Peyer's patch (tissue), 4 donors: ENCODE measurements at regions not wholly inside any gene's neighbourhood (a gene's known extent, or its start where the extent isn't known, plus 50 kb on each side); places are given as distances from the start of the nearest gene placed in this dataset.

Experiments used
- POLR2A ChIP-seq, 2 donors: fragments of 450-650 bp; IDR thresholded peaks; one replicate each; pipeline ENCODE4 v1.5.1; 2017; ENCODE audit warnings: antibody characterized with exemption in 2 of 2, mild to moderate bottlenecking in 2 of 2, moderate library complexity in 2 of 2
- TF ChIP-seq, protein P1 (sequence below), 6 experiments: fragments of 450-650 bp in 4 of 6; fragments of 200-600 bp in 2 of 6; sonication (generic) in 1 of 6; IDR thresholded peaks; one replicate each; pipeline ENCODE4 v1.5.1; 2017 to 2019; ENCODE audit warnings: antibody characterized with exemption in 6 of 6, mild to moderate bottlenecking in 3 of 6, moderate library complexity in 1 of 6

DNA sequence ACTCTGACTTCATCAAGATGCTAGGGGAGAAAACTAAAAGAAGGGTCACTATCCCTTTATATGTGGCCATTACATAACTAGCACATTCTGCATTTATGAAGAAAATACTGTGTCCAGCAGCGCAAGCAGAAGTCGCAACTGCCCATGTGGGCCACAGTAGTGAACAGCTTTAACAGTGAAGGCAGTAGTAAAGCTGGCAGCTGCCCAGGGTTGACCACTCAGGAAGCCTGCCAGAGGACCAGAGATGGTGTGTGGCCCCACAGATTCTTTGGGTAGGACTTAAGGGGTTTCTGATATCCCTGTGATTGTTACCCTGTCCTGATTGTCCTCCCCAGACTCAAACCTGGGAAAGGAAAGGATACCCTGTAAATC lies 88.3 kb upstream of the NT5E start:
- TF ChIP-seq, protein P1, sequence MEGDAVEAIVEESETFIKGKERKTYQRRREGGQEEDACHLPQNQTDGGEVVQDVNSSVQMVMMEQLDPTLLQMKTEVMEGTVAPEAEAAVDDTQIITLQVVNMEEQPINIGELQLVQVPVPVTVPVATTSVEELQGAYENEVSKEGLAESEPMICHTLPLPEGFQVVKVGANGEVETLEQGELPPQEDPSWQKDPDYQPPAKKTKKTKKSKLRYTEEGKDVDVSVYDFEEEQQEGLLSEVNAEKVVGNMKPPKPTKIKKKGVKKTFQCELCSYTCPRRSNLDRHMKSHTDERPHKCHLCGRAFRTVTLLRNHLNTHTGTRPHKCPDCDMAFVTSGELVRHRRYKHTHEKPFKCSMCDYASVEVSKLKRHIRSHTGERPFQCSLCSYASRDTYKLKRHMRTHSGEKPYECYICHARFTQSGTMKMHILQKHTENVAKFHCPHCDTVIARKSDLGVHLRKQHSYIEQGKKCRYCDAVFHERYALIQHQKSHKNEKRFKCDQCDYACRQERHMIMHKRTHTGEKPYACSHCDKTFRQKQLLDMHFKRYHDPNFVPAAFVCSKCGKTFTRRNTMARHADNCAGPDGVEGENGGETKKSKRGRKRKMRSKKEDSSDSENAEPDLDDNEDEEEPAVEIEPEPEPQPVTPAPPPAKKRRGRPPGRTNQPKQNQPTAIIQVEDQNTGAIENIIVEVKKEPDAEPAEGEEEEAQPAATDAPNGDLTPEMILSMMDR (IDR thresholded peaks at IDR 0.05): no peak
- no peak for TF ChIP-seq POLR2A (IDR thresholded peaks at IDR 0.05)
